Neural cell (in vitro differentiated cells): ENCODE measurements at regions not wholly inside any gene's neighbourhood (a gene's known extent, or its start where the extent isn't known, plus 50 kb on each side); places are given as distances from the start of the nearest gene placed in this dataset.

Experiments used
- H2AFZ ChIP-seq: fragments of 200-600, 300-800 bp; sonication (generic), shearing (Covaris generic); 2 replicates; pipeline ENCODE4 v1.6.0; 2014; ENCODE audit warnings: low read depth, mild to moderate bottlenecking, antibody characterized with exemption, low read length, moderate library complexity
- H3F3A ChIP-seq: fragments of 200-600 bp; shearing (Covaris generic); 2 replicates; pipeline ENCODE4 v1.6.1; 2016; ENCODE audit warnings: mild to moderate bottlenecking, moderate library complexity, mixed read lengths, antibody characterized with exemption, low read length; ENCODE audit not compliant: insufficient read depth, poor library complexity, severe bottlenecking
- H3K27ac ChIP-seq: fragments of 200-600, 300-800 bp; sonication (generic), shearing (Covaris generic); 2 replicates; pipeline ENCODE4 v1.5.1; 2014; ENCODE audit warnings: mild to moderate bottlenecking, low read length, moderate library complexity
- H3K27me3 ChIP-seq: fragments of 300-800, 200-600 bp; sonication (generic), shearing (Covaris generic); 2 replicates; pipeline ENCODE4 v1.6.0; 2014; ENCODE audit warnings: mild to moderate bottlenecking, low read depth, low read length, moderate library complexity; ENCODE audit not compliant: insufficient read depth
- H3K36me3 ChIP-seq: fragments of 300-800, 200-600 bp; sonication (generic), shearing (Covaris generic); 2 replicates; pipeline ENCODE4 v1.5.1; 2014; ENCODE audit warnings: mild to moderate bottlenecking, antibody characterized with exemption, low read length, moderate library complexity; ENCODE audit not compliant: insufficient read depth
- H3K4me2 ChIP-seq: fragments of 300-800, 200-600 bp; sonication (generic), shearing (Covaris generic); 2 replicates; pipeline ENCODE4 v1.6.0; 2014; ENCODE audit warnings: mild to moderate bottlenecking, low read length
- H3K4me3 ChIP-seq: fragments of 300-800, 200-600 bp; sonication (generic), shearing (Covaris generic); 2 replicates; pipeline ENCODE4 v1.5.1; 2014; ENCODE audit warnings: mild to moderate bottlenecking, low read length, moderate library complexity
- H3K79me2 ChIP-seq: fragments of 200-600 bp; shearing (Covaris generic); replicated peaks from 2 replicates; pipeline ENCODE4 v1.6.0; 2014; ENCODE audit warnings: mild to moderate bottlenecking, low read length, moderate library complexity; ENCODE audit not compliant: insufficient read depth
- H3K9ac ChIP-seq: fragments of 300-800, 200-600 bp; sonication (generic), shearing (Covaris generic); 2 replicates; pipeline ENCODE4 v1.6.1; 2016; ENCODE audit warnings: mild to moderate bottlenecking, low read length, mixed read lengths
- H3K9me2 ChIP-seq: fragments of 200-600 bp; shearing (Covaris generic); 2 replicates; pipeline ENCODE4 v1.6.1; 2016; ENCODE audit warnings: mild to moderate bottlenecking, low read length, mixed read lengths; ENCODE audit not compliant: insufficient read depth
- H3K9me3 ChIP-seq: fragments of 200-600, 300-800 bp; sonication (generic), shearing (Covaris generic); 2 replicates; pipeline ENCODE4 v1.6.1; 2016; ENCODE audit warnings: mild to moderate bottlenecking, mixed run types, low read length, moderate library complexity, mixed read lengths
- H4K20me1 ChIP-seq: fragments of 200-600 bp; shearing (Covaris generic); 2 replicates; pipeline ENCODE4 v1.6.1; 2016; ENCODE audit warnings: mild to moderate bottlenecking, mixed run types; ENCODE audit not compliant: insufficient read depth
- EP300 ChIP-seq: fragments of 450-650 bp; conservative IDR thresholded peaks from 2 replicates; pipeline ENCODE4 v1.6.1; 2014; ENCODE audit warnings: antibody characterized with exemption, mild to moderate bottlenecking, moderate library complexity; ENCODE audit not compliant: poor library complexity, severe bottlenecking
- EZH2 ChIP-seq: fragments of 200-600, 300-800 bp; shearing (Covaris generic), sonication (generic); IDR thresholded peaks from 2 replicates; pipeline ENCODE4 v1.6.1; 2014; ENCODE audit warnings: antibody characterized with exemption, low read length, borderline replicate concordance, mild to moderate bottlenecking; ENCODE audit not compliant: insufficient read depth, poor library complexity, severe bottlenecking
- MXI1 ChIP-seq: fragments of 450-650 bp; conservative IDR thresholded peaks from 2 replicates; pipeline ENCODE4 v1.6.1; 2014; ENCODE audit warnings: antibody characterized with exemption, mild to moderate bottlenecking; ENCODE audit not compliant: poor library complexity, severe bottlenecking
- POLR2AphosphoS5 ChIP-seq: IDR thresholded peaks from 2 replicates; pipeline ENCODE4 v1.6.1; 2012
- RAD21 ChIP-seq: fragments of 450-650 bp; conservative IDR thresholded peaks from 2 replicates; pipeline ENCODE4 v1.6.1; 2014; ENCODE audit warnings: antibody characterized with exemption, mild to moderate bottlenecking, moderate library complexity
- SMC3 ChIP-seq: fragments of 450-650 bp; conservative IDR thresholded peaks from 2 replicates; pipeline ENCODE4 v1.6.1; 2014; ENCODE audit warnings: antibody characterized with exemption, mild to moderate bottlenecking, moderate library complexity; ENCODE audit not compliant: poor library complexity
- TAF1 ChIP-seq: IDR thresholded peaks from 2 replicates; pipeline ENCODE4 v1.6.1; 2012; ENCODE audit warnings: low read depth
- TF ChIP-seq, protein P1 (sequence below): fragments of 450-650 bp; IDR thresholded peaks from 2 replicates; pipeline ENCODE4 v1.5.1; 2014; ENCODE audit warnings: antibody characterized with exemption, mild to moderate bottlenecking, moderate library complexity; ENCODE audit not compliant: poor library complexity, severe bottlenecking
- TF ChIP-seq, protein P2 (sequence below): IDR thresholded peaks from 2 replicates; pipeline ENCODE4 v1.6.1; 2012; ENCODE audit warnings: borderline replicate concordance

DNA sequence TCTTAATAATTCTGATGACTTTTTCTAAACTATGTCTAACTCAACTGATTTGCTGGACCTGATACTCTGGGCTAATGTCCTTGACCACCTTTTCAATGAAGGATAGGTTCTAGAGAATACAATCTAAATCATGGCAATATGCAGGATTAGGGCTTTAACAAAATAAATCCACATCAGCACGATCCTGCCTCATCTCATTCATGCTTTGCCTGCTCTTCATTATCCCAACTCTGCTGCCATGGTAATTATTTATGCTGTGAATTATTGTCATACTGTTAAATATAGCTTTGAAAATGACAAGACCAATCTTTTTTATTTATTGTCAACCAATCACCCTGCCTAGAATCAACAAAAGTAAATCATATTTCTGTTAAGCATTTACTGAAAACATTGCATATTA lies 2176.7 kb upstream of the AGA start:
- no peaks in the 10 kb centered on the region for H3K27me3 ChIP-seq
- no peaks in the 10 kb centered on the region for H3K9me2 ChIP-seq
- no peaks in the 10 kb centered on the region for H3K36me3 ChIP-seq
- H3K4me2 ChIP-seq: no peak overlapping the region
- no peak overlapping the region for H3K4me3 ChIP-seq
- no peaks in the 10 kb centered on the region for H3F3A ChIP-seq
- no peak for TF ChIP-seq MXI1
- no peak for TF ChIP-seq TAF1
- TF ChIP-seq EZH2: no peak
- no peak for TF ChIP-seq SMC3
- TF ChIP-seq RAD21: no peak
- no peaks in the 10 kb centered on the region for H3K9me3 ChIP-seq
- no peak overlapping the region for H3K27ac ChIP-seq
- H3K79me2 ChIP-seq: no peaks in the 10 kb centered on the region
- no peak overlapping the region for H3K9ac ChIP-seq
- no peaks in the 10 kb centered on the region for H4K20me1 ChIP-seq
- no peak overlapping the region for H2AFZ ChIP-seq

DNA sequence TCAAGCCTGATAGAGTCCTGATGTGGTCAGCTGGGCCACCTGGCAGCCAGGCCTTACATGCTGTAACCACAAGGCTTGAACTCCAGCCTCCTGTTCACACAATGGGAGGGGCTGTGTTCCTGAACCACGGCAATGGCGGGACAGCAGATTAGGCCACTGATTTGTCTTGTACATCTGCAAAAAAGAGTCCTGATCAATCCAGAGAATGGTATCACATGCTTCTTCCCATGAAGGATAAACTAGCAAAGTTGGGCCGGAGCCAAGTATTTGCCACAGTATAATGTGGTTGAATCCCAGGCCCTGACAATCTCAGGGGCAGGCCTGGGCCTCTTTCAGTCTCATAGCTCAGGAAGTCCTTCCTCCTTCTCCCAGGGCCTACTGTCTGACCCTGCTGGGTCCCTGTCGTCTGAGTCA lies 2182.5 kb upstream of the AGA start:
- no peaks in the 10 kb centered on the region for H3K79me2 ChIP-seq
- no peaks in the 10 kb centered on the region for H3K9me2 ChIP-seq
- TF ChIP-seq TAF1 (no peak), MXI1 (no peak), RAD21 (no peak), POLR2AphosphoS5 (no peak), EP300 (no peak), SMC3 (no peak), EZH2 (no peak)
- TF ChIP-seq, protein P1, sequence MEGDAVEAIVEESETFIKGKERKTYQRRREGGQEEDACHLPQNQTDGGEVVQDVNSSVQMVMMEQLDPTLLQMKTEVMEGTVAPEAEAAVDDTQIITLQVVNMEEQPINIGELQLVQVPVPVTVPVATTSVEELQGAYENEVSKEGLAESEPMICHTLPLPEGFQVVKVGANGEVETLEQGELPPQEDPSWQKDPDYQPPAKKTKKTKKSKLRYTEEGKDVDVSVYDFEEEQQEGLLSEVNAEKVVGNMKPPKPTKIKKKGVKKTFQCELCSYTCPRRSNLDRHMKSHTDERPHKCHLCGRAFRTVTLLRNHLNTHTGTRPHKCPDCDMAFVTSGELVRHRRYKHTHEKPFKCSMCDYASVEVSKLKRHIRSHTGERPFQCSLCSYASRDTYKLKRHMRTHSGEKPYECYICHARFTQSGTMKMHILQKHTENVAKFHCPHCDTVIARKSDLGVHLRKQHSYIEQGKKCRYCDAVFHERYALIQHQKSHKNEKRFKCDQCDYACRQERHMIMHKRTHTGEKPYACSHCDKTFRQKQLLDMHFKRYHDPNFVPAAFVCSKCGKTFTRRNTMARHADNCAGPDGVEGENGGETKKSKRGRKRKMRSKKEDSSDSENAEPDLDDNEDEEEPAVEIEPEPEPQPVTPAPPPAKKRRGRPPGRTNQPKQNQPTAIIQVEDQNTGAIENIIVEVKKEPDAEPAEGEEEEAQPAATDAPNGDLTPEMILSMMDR: no peak
- TF ChIP-seq, protein P2, sequence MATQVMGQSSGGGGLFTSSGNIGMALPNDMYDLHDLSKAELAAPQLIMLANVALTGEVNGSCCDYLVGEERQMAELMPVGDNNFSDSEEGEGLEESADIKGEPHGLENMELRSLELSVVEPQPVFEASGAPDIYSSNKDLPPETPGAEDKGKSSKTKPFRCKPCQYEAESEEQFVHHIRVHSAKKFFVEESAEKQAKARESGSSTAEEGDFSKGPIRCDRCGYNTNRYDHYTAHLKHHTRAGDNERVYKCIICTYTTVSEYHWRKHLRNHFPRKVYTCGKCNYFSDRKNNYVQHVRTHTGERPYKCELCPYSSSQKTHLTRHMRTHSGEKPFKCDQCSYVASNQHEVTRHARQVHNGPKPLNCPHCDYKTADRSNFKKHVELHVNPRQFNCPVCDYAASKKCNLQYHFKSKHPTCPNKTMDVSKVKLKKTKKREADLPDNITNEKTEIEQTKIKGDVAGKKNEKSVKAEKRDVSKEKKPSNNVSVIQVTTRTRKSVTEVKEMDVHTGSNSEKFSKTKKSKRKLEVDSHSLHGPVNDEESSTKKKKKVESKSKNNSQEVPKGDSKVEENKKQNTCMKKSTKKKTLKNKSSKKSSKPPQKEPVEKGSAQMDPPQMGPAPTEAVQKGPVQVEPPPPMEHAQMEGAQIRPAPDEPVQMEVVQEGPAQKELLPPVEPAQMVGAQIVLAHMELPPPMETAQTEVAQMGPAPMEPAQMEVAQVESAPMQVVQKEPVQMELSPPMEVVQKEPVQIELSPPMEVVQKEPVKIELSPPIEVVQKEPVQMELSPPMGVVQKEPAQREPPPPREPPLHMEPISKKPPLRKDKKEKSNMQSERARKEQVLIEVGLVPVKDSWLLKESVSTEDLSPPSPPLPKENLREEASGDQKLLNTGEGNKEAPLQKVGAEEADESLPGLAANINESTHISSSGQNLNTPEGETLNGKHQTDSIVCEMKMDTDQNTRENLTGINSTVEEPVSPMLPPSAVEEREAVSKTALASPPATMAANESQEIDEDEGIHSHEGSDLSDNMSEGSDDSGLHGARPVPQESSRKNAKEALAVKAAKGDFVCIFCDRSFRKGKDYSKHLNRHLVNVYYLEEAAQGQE: no peak
- no peaks in the 10 kb centered on the region for H3F3A ChIP-seq
- H2AFZ ChIP-seq: no peak overlapping the region
- H3K27ac ChIP-seq: no peak overlapping the region
- H4K20me1 ChIP-seq: no peaks in the 10 kb centered on the region
- no peak overlapping the region for H3K4me3 ChIP-seq
- H3K9ac ChIP-seq: no peak overlapping the region
- H3K9me3 ChIP-seq: no peaks in the 10 kb centered on the region
- H3K36me3 ChIP-seq: no peaks in the 10 kb centered on the region
- H3K4me2 ChIP-seq: no peak overlapping the region
- no peaks in the 10 kb centered on the region for H3K27me3 ChIP-seq

DNA sequence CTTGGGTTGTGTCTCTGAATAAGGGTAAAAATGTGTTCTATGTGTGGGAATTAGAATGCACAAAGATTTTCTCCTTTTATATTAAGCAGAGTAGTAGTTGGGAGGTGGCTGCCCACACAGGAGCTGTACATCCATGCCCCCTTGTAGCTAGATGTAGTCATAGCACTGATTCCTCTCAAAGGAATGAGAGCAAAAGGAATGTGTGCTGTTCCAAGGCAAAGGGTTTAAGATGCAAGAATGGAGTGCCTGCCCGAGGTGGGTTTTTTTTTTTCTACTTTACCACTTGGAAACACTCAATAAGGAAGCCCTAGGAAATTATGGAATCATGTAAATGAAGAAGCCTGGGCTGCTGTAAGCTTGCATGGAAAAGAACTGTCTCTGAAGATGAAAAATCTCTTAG lies 2183.2 kb upstream of the AGA start:
- Histone ChIP-seq H3K9me3 (no peaks in the 10 kb centered on the region), H3K4me3 (no peak overlapping the region), H3K27me3 (no peaks in the 10 kb centered on the region), H3K9me2 (no peaks in the 10 kb centered on the region), H3K9ac (no peak overlapping the region), H3K36me3 (no peaks in the 10 kb centered on the region), H2AFZ (no peak overlapping the region), H3F3A (no peaks in the 10 kb centered on the region), H4K20me1 (no peaks in the 10 kb centered on the region), H3K27ac (no peak overlapping the region), H3K79me2 (no peaks in the 10 kb centered on the region), H3K4me2 (no peak overlapping the region)
- TF ChIP-seq EP300 (no peak), SMC3 (no peak), EZH2 (no peak), RAD21 (no peak), POLR2AphosphoS5 (no peak), TAF1 (no peak), MXI1 (no peak)
- TF ChIP-seq, protein P2: no peak
- TF ChIP-seq, protein P1: no peak
